GM12801 (cell line): ENCODE measurements at regions not wholly inside any gene's neighbourhood (a gene's known extent, or its start where the extent isn't known, plus 50 kb on each side); places are given as distances from the start of the nearest gene placed in this dataset.

Source experiments
- CTCF ChIP-seq: IDR thresholded peaks from one replicate; pipeline ENCODE4 v1.5.1; 2011; ENCODE audit warnings: control low read depth; ENCODE audit not compliant: insufficient read length; ENCODE audit errors: extremely low read depth

GRCh38 chr20:52256454-52256853 lies 64.9 kb upstream of the ZFP64 start:
- no peak for TF ChIP-seq CTCF

- TF ChIP-seq CTCF: no peak
Observed at GRCh38 chr20:52252664-52253063, 61.1 kb upstream of the ZFP64 start.

GRCh38 chr20:52251827-52252226 lies 60.2 kb upstream of the ZFP64 start:
- TF ChIP-seq CTCF: no peak

GRCh38 chr20:52251136-52251700 lies 59.6 kb upstream of the ZFP64 start:
- no peak for TF ChIP-seq CTCF

- TF ChIP-seq CTCF: no peak
Observed at GRCh38 chr20:52247548-52247947, 56.0 kb upstream of the ZFP64 start.

- no peak for TF ChIP-seq CTCF
Observed at GRCh38 chr20:52246366-52246765, 54.8 kb upstream of the ZFP64 start.

GRCh38 chr20:52244702-52245101 lies 53.1 kb upstream of the ZFP64 start:
- TF ChIP-seq CTCF: no peak
